B cell (primary cell): ENCODE measurements at regions not wholly inside any gene's neighbourhood (a gene's known extent, or its start where the extent isn't known, plus 50 kb on each side); places are given as distances from the start of the nearest gene placed in this dataset.

Experiments
- CTCF ChIP-seq: fragments of 200-600 bp; IDR thresholded peaks from one replicate; pipeline ENCODE4 v1.8.0; 2022; ENCODE audit warnings: antibody characterized with exemption, mild to moderate bottlenecking
- EZH2 ChIP-seq: IDR thresholded peaks from 2 replicates; pipeline ENCODE4 v1.6.1; 2012; ENCODE audit warnings: borderline replicate concordance, low read depth, mild to moderate bottlenecking, moderate library complexity, low read length; ENCODE audit not compliant: insufficient read depth, poor library complexity, severe bottlenecking

GRCh38 chr13:38617936-38618335, 68.9 kb upstream of the FREM2 start:
- TF ChIP-seq CTCF (no peak), EZH2 (no peak)
